HepG2 (cell line): ENCODE measurements at regions not wholly inside any gene's neighbourhood (a gene's known extent, or its start where the extent isn't known, plus 50 kb on each side); places are given as distances from the start of the nearest gene placed in this dataset.

Experiments
- ATAC-seq: fragments of 200-7000 bp; cut with Tn5 transposase; 3 replicates; pipeline ENCODE4 v1.9.1; 2020; ENCODE audit warnings: mild to moderate bottlenecking, moderate library complexity
- BruUV-seq: library from RNA; stranded (reverse); fragments of 400-500 nt; replicated peaks from 2 replicates; lab custom pipeline; 2021; lab: Mats Ljungman, UMichigan
- CTCF ChIA-PET: fragments of 300-600 bp; formaldehyde crosslinking; extraction: SDS; loops from one replicate; lab custom pipeline; 2021; ENCODE audit warnings: low total read pairs, inconsistent platforms, low intra/inter-chr PET ratio; lab: Yijun Ruan, JAX
- POLR2A ChIA-PET: fragments of 350-600 bp; sonication (Branson Sonifier 250); formaldehyde crosslinking; loops from one replicate; lab custom pipeline; 2020; ENCODE audit warnings: antibody characterized with exemption, inconsistent platforms; lab: Yijun Ruan, JAX
- DNase-seq: peaks from one replicate; pipeline ENCODE4 v3.0.0-alpha.2; 2015; ENCODE audit warnings: low spot score
- FAIRE-seq: peaks from 3 replicates; lab custom pipeline; 2011; peaks lifted over from hg19 to GRCh38; lab: Jason Lieb, UNC
- H2AFZ ChIP-seq: one replicate; pipeline ENCODE4 v1.6.1; 2011; ENCODE audit warnings: low read length, inconsistent platforms
- H3K27ac ChIP-seq: fragments of 300-600 bp; 3 replicates; pipeline ENCODE4 v1.8.0; 2011; ENCODE audit warnings: mixed run types, mild to moderate bottlenecking, mixed read lengths, low read length, inconsistent platforms; ENCODE audit not compliant: insufficient read depth; ENCODE audit errors: extremely low read length
- H3K27me3 ChIP-seq, 2 experiments: fragments of 200-600 bp in 1 of 2; 2 replicates in 1 of 2; 3 replicates in 1 of 2; pipeline versions ENCODE4 v1.6.0 to v1.8.0; 2011; ENCODE audit warnings: low read length in 2 of 2, mild to moderate bottlenecking in 2 of 2, moderate library complexity in 2 of 2, inconsistent platforms in 1 of 2; ENCODE audit not compliant: insufficient read depth in 2 of 2, control insufficient read depth in 1 of 2
- H3K36me3 ChIP-seq, 2 experiments: fragments of 200-600 bp in 1 of 2; replicated peaks in 1 of 2; 2 replicates in 1 of 2; 3 replicates in 1 of 2; pipeline versions ENCODE4 v1.5.1 to v1.8.0; 2011; ENCODE audit warnings: low read length in 2 of 2, inconsistent platforms in 1 of 2; ENCODE audit not compliant: insufficient read depth in 2 of 2, control insufficient read depth in 1 of 2
- H3K4me1 ChIP-seq: 2 replicates; pipeline ENCODE4 v1.5.1; 2012; ENCODE audit warnings: low read length, inconsistent platforms; ENCODE audit not compliant: insufficient read depth
- H3K4me2 ChIP-seq: 2 replicates; pipeline ENCODE4 v1.6.0; 2011; ENCODE audit warnings: low read depth, low read length, inconsistent platforms
- H3K4me3 ChIP-seq, 3 experiments: fragments of 200-600 bp in 1 of 3; sonication (generic), shearing (Covaris generic) in 1 of 3; replicated peaks in 1 of 3; 2 replicates each; pipeline ENCODE4 v1.5.1; 2011 to 2016; ENCODE audit warnings: low read length in 3 of 3, inconsistent platforms in 2 of 3, low read depth in 2 of 3, mild to moderate bottlenecking in 2 of 3, control low read depth in 1 of 3, mixed read lengths in 1 of 3; ENCODE audit not compliant: insufficient read depth in 1 of 3
- H3K79me2 ChIP-seq: one replicate; pipeline ENCODE4 v1.6.1; 2011; ENCODE audit warnings: low read length, inconsistent platforms; ENCODE audit not compliant: insufficient read depth
- H3K9ac ChIP-seq: 2 replicates; pipeline ENCODE4 v1.6.0; 2011; ENCODE audit warnings: mild to moderate bottlenecking, low read depth, low read length, inconsistent platforms; ENCODE audit not compliant: insufficient read depth
- H3K9me3 ChIP-seq: 2 replicates; pipeline ENCODE4 v1.5.1; 2012; ENCODE audit warnings: mild to moderate bottlenecking, low read length
- H4K20me1 ChIP-seq: 2 replicates; pipeline ENCODE4 v1.6.0; 2011; ENCODE audit warnings: inconsistent platforms, mild to moderate bottlenecking, low read length, moderate library complexity; ENCODE audit not compliant: insufficient read depth
- ARNT2 ChIP-seq: sonication (generic); formaldehyde crosslinking; IDR thresholded peaks from 2 replicates; pipeline ENCODE4 v1.8.0; 2022; ENCODE audit warnings: mild to moderate bottlenecking, low read depth, missing genetic modification reagents, moderate library complexity
- ELF3 ChIP-seq: IDR thresholded peaks from 2 replicates; pipeline ENCODE4 v1.6.1; 2016; ENCODE audit warnings: missing genetic modification reagents, missing compliant biosample characterization
- FOXO4 ChIP-seq: sonication (generic); formaldehyde crosslinking; conservative IDR thresholded peaks from 2 replicates; pipeline ENCODE4 v1.8.1; 2023; ENCODE audit warnings: missing genetic modification reagents
- GLI4 ChIP-seq: sonication (generic); formaldehyde crosslinking; IDR thresholded peaks from 2 replicates; pipeline ENCODE4 v1.5.1; 2020; ENCODE audit warnings: missing genetic modification reagents, mild to moderate bottlenecking, moderate library complexity, borderline replicate concordance
- HMG20B ChIP-seq: conservative IDR thresholded peaks from 2 replicates; pipeline ENCODE4 v1.6.1; 2016; ENCODE audit warnings: missing genetic modification reagents, missing compliant biosample characterization
- HMGXB4 ChIP-seq, 2 experiments: sonication (generic) in 1 of 2; formaldehyde crosslinking in 1 of 2; IDR thresholded peaks; 2 replicates each; pipeline versions ENCODE4 v1.4.0 to v1.6.1; 2018 to 2020; ENCODE audit warnings: missing genetic modification reagents in 2 of 2, borderline replicate concordance in 1 of 2, low read depth in 1 of 2, mild to moderate bottlenecking in 1 of 2, missing biosample characterization in 1 of 2
- SPEN ChIP-seq: sonication (generic); formaldehyde crosslinking; IDR thresholded peaks from 2 replicates; pipeline ENCODE4 v1.5.1; 2020; ENCODE audit warnings: low read depth, mild to moderate bottlenecking, missing genetic modification reagents
- ZNF484 ChIP-seq: sonication (generic); formaldehyde crosslinking; IDR thresholded peaks from 2 replicates; pipeline ENCODE4 v1.5.1; 2020; ENCODE audit warnings: mild to moderate bottlenecking, low read depth, missing genetic modification reagents, borderline replicate concordance
- ZNF558 ChIP-seq: sonication (generic); formaldehyde crosslinking; IDR thresholded peaks from 2 replicates; pipeline ENCODE4 v1.9.0; 2022; ENCODE audit warnings: mild to moderate bottlenecking, missing genetic modification reagents, borderline replicate concordance
- ZNF619 ChIP-seq: sonication (generic); formaldehyde crosslinking; IDR thresholded peaks from 2 replicates; pipeline ENCODE4 v1.4.0; 2020; ENCODE audit warnings: mild to moderate bottlenecking, missing genetic modification reagents
- ZNF709 ChIP-seq: sonication (generic); formaldehyde crosslinking; IDR thresholded peaks from 2 replicates; pipeline ENCODE4 v1.5.0; 2020; ENCODE audit warnings: mild to moderate bottlenecking, missing genetic modification reagents
- ZNF737 ChIP-seq: sonication (generic); formaldehyde crosslinking; IDR thresholded peaks from 2 replicates; pipeline ENCODE4 v1.5.0; 2020; ENCODE audit warnings: missing genetic modification reagents, mild to moderate bottlenecking, borderline replicate concordance
- whole genome bisulfite sequencing: methylation state at CpG from one replicate; pipeline ENCODE4 v1.1.6; 2017; ENCODE audit warnings: low lambda C conversion rate; 5-methylcytosine and 5-hydroxymethylcytosine counted together
- in situ Hi-C: cut with HindIII; loops from 2 replicates; pipeline ENCODE4 v1.10.0; 2017; ENCODE audit warnings: low pct_unique_long_range_greater_than_20kb; ENCODE audit not compliant: extremely low pct_ligation_motif_present
- intact Hi-C: fragments of 100-400 bp; cut with micrococcal nuclease; formaldehyde crosslinking; loops from one replicate; pipeline ENCODE4 v1.10.0; 2022; ENCODE audit not compliant: unreplicated experiment
- TF ChIP-seq, protein P1 (sequence below): sonication (generic); formaldehyde crosslinking; IDR thresholded peaks from 2 replicates; pipeline ENCODE4 v1.8.1; 2023; ENCODE audit warnings: missing genetic modification reagents, mild to moderate bottlenecking, borderline replicate concordance

- H3K4me2 ChIP-seq = no peak overlapping the region
- no peaks in the 10 kb centered on the region for H3K79me2 ChIP-seq
- H2AFZ ChIP-seq = no peak overlapping the region
- no peak for DNase-seq
- TF ChIP-seq HMGXB4 (CRISPR knock-in tag; IDR thresholded peaks at IDR 0.05; ENCODE audit: borderline replicate concordance in 1 of 2, low read depth in 1 of 2) (no peak), ZNF619 (CRISPR knock-in tag) (no peak), FOXO4 (CRISPR knock-in tag) (no peak), HMG20B (no peak), ZNF558 (CRISPR knock-in tag) (no peak), ARNT2 (CRISPR knock-in tag) (no peak), ZNF709 (no peak), ZNF484 (CRISPR knock-in tag) (no peak), GLI4 (no peak), ELF3 (no peak), ZNF737 (CRISPR knock-in tag) (no peak), SPEN (no peak)
- TF ChIP-seq, protein P1, sequence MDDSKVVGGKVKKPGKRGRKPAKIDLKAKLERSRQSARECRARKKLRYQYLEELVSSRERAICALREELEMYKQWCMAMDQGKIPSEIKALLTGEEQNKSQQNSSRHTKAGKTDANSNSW = no peak
- no peak for FAIRE-seq
- H3K36me3 ChIP-seq = no peaks in the 10 kb centered on the region
- H3K9me3 ChIP-seq = no peaks in the 10 kb centered on the region
- intact Hi-C loops = no loop called here
- no peak for ATAC-seq
- H4K20me1 ChIP-seq = no peaks in the 10 kb centered on the region
- H3K27ac ChIP-seq = no peak overlapping the region
- ChIA-PET CTCF (no interaction called here), POLR2A (no interaction called here)
- H3K4me3 ChIP-seq = no peak overlapping the region
- no peak overlapping the region for H3K9ac ChIP-seq
- no TSS peak for BruUV-seq
- in situ Hi-C loops = no loop called here
- no peaks in the 10 kb centered on the region for H3K27me3 ChIP-seq
- H3K4me1 ChIP-seq = peaks cover 18% of the 10 kb centered on the region
- WGBS = 26% methylated on average over 4 of the region's 4 CpGs
Measured at GRCh38 chr5:174524351-174524750, 200.0 kb upstream of the MSX2 start.
